ENCODE measurements at regions not wholly inside any gene's neighbourhood (a gene's known extent, or its start where the extent isn't known, plus 50 kb on each side); places are given as distances from the start of the nearest gene placed in this dataset.

DNA sequence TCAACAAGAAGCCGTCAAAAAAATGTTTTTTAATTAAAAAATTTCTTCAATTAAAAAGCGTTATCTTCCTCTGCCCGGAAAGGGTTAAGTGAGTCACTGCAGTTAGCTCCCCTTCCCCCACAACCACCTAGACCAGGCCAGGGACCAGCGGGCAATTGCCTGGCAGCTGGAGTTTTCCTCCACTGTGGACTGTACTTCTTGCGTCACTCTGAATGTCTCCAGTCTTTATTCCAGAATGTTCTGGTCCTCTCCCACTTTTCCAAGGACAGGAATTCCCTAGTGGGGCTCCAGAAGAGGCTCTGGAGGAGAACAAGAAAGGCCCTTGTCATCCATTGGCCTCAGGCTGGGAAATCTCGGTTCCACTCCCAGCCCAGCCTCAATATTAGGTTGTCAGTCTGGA lies 114.0 kb downstream of the C9orf50 start:
- DNase-seq, result no peak

DNA sequence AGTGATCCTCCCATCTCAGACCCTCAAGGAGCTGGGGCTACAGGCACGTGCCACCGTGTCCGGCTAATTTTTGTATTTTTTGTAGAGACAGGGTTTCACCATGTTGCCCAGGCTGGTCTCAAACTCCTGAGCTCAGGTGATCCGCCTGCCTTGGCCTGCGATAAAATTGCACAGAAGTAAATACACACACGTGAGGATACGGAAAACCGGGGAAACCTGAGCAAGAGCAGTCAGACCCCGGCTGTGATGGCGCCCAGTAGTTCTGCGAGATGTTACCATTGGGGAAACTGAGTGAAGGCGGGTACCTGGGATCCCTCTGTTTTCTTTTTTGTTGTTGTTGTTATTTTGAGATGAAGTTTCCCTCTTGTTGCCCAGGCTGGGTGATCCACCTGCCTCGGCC lies 114.9 kb downstream of the C9orf50 start:
- DNase-seq, result no peak

DNA sequence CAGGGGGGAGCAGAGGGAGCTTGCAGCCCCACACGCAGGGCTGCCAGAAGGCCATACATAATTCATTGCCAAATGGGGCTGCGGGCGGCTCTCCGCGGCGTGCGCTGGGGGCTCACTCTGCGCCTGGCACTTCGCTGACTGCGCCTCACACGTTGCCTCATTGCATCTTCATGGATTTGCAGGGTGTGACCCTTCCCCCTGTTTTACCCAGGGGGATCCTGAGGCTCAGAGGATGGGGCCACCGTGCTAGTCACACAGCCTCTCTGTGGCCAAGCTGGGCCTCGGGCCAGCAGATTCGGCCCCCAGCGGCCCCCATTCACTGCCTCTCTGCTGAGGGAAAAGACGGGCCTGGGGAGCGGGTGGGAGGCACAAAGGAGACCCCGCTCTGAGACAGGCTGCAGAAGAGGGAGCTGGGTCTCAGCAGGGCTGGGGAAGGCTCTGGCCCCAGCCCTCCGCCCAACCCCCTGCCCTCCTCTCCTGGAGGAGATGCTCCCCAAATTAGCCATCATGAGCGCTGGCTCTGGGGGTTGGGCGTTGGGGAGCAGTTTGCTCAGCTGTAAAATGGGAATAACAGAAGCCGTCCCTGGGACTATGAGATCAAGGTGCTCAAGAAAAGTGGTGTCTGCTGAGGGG lies 115.5 kb downstream of the C9orf50 start:
- DNase-seq, result no peak

DNA sequence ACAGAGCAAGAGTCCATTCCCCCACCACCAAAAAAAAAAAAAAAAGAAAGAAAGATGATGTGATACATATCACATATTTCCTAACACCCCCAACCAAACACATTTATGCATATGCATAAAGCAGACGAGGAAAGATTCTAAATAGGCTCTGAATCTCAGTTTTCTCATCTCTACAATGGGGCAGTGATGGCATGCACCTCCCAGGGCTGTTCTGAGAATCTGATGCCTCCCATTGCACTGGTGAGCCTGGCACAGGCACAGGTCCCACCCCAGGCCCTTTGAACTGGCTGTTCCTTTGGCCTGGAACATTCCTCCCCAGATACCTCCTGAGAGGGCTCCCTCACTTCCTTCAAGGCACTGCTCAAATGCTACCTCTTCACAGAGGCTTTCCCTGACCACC lies 116.5 kb downstream of the C9orf50 start:
- DNase-seq, result no peak

DNA sequence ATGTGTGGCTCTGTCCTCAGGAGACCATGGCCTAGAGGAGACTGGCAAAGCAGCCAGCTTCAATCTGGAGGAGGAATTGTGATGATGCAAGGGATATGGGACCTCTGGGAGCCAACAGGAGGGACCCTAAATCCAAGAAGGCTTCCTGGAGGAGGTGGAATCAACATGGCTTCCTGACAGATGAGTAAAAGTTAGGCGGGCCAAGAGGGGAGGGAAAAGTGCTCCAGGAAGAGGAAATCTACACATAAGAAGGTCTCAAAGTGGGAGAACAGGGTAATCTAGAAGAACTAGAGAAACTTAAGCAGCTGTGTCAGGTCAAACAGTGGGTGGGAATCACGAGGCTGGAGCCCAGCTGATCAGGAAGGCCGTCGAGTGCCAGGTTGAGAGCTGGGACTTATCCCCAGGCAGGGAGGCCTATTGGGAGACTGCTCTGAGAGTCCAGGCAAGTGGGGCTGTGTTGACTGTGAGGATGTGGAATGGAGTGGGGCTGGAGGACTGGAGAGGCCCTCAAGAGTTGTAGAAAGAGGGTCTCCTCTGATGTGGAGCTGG lies 119.1 kb downstream of the C9orf50 start:
- DNase-seq, result no peak

DNA sequence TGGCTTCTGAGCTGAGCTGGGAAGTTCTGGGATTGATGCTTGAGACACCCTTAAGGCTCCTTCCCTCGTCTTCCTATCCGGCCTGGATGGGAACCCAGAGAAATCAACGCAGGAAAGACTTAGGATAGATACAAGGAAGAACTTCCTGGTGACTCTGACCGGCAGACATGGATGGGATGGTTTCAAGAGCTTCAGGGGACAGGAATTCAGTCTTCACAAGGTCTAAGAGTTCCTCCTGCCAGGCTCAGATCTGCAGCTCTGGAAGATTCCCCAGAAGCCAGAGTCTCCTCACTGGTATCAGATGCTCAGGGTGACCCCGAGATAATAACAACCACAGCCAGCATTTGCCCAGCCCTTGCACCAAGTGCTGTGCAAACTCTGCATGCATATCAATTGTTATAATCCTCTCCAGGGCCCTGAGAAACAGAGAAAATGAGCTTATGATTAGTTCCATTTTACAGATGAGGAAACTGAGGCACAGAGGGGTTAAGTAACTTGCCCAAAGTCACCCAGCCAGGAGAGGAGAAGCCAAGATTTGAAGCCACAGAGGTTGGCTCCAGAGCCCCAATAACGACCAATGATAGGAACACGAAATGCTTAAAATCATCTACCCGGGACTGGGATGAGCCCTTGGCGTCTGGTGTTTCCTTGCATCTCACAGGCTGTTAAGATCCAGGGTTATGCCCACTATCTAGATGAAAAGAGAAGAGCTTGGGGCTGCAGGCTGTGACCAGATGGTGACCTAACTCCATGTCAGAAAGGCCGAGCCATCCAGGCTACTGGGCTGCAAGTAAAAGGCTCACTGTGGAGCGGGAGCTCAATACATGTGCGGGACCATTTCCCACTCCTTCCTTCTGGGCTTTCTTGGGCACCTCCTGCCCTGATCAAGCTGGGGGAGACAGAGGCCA lies 119.8 kb downstream of the C9orf50 start:
- no peak for DNase-seq

DNA sequence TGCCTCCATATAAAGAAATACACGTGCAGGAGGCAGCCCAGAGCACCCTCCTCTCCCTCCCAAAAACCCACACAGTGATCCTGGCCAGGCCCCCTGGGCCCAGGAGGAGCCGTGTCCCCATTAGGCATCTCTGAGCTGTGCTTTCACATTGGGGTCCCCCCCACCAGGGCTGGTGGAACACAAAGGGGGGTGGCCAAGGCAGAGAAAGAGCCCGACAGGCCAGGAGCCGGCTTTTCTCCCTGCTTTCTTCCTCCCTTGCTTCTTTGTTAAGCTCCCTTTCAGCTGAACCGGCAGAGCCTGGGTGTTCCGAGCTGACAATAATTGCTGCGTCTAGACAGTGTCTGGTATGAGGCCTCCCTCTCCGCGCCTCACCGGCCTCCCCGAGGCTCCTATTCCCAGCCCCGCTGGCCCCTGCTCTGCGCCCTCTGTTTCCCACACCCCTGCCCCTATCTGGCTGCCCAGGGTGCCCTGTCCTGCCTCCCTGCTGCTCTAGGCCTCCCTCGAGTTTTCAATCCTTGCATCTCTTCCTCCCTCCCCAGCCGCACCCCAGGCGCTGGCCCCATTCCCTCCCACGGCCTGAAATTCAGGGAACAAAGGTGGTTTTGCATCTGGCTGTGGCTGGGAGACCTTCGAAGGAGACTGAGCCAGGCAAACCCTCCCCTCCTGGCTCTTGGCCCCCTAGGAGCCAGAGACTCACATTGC lies 120.6 kb downstream of the C9orf50 start:
- peak in 13 of 56 donors; percentile 24 to 65 (median 44) for DNase-seq

DNA sequence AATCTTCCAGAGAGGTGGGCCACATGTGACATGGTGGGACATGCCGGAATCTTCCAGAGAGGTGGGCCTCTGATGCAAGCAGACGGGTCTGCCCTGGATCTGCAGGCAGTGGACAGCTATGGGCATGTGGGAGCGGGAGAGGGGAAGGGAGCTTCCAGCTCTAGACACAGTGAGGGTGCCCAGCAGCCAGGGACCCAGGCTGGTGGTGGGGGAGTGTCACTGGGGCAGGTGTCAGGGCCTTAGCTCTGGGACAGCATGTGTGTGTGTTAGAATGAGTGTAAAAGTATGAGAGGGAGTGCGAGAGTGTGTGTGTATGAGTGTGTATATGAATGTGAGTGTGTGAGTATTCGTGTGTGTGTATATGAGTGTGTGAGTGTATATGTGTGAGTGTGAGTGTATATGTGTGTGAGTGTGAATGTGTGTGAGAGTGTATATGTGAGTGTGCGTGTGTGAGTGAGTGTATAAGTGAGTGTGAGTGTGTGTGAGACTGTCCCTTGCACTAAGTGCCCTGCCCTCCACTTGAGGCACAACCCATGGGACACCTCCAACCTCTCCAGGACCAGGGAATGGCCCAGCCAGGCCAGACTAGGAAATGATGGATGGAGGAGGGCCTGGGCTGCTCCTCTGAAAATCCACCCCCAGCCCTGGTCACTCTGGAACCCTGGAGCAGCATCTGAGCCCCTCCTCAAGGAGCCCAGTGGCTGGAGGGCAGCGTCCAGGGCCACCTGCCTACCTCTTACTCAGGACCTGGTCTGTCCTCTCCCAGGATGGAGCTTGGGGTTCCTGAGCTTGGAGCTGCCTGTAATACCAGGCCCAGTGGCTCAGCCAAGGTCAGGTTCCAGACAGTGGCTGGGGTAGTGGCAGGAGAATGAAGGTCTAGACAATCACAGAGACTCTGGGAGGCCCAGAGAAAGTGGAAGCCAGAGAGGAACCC lies 122.2 kb downstream of the C9orf50 start:
- no peak for DNase-seq

DNA sequence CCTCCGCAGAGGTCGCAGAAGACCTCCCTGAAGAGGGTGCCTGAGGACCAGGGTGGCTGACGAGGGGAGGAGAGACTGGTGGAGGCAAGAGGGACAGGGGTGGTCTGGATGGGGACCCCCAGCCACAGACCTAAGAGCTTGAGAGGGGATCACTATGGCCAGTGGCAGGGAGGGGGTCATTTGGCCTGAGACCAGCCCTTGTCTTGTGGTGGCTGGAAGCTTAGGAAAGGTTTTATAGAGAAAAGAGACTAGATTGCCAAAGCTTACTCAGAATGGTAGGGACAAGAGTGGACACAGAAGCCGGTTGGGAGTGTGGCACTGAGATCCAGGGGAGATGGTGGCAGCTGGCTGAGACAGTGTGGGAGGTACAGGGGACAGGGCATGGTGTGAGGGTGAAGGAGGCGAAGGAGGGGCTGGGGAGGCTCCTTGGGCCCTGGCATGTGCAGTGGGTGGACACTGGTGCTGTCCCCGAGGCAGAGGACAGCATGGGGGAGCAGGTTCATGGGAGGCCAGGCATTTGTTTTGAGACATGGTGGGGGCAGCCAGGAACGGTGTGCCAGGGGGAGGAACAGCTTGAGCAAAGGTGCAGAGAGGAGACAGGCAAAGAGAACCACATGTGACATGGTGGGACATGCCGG lies 123.0 kb downstream of the C9orf50 start:
- no peak for DNase-seq

DNA sequence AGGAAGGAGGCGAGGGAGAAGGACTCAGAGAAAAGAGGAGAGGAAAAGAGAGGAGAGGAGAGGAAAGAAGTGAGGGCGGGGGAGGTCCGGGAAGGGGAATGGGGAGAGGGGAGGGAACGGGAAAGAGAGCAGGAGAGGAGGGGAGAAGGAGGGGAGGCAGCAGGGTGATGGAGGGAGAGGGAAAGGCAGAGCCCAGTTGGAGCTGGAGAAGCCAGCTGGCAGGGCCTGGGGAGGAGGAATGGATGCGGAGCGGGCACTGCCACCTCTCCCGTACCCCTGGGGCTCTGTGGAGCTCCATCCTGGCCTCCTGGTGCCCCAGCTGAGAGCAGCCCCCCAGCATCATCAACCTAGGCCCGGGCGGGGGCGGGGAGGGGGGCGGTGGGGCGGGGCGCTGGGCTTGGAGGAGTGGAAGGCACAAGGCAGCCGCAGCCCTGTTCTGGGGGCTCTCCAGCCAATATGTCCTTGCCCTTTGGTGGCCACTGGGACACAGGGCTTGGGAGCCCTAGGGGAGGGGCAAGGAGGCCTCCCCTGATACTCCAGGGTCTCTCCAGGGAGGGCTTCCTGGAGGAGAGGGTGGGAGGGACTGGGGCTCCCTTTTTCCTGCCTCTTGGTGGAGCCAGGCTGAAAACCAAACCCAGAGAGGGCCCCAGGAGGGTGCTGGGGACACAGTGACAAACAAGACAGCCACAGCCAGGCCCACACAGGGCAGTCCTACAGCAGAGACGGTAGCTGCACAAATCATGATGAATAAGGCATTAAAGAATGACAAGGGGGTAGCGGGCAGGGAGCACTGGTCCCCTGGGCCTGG lies 123.7 kb downstream of the C9orf50 start:
- DNase-seq, result peak in 35 of 56 donors; percentile 63 to 95 (median 77)

DNA sequence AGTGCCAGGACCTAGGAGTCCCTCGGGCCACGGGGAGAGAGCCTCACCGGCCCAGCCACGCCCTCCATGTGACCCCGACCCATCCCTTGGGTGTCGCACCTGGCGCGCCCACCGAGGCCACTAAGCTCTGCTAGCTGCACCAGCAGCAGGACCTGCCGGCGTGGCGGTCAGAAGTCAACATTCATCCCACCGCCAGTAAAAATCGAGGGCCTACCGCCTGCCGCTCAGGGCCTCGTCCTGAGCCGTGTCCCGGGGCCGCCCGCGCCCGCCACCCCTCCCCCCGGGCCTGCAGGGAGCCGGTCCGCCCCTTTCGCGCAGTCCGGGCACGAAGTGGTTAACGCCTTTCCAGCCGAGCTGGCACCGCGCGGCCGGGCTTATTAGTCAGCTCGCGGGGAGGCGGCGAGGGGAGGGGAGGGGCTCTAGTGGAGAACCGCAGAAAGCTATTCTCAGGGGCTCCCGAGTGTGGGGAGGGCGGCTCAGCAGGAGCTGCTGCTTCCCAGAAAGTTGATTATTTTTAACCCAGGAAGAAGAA lies 124.4 kb downstream of the C9orf50 start:
- peak in 54 of 56 donors; percentile 66 to 96 (median 89) for DNase-seq

DNA sequence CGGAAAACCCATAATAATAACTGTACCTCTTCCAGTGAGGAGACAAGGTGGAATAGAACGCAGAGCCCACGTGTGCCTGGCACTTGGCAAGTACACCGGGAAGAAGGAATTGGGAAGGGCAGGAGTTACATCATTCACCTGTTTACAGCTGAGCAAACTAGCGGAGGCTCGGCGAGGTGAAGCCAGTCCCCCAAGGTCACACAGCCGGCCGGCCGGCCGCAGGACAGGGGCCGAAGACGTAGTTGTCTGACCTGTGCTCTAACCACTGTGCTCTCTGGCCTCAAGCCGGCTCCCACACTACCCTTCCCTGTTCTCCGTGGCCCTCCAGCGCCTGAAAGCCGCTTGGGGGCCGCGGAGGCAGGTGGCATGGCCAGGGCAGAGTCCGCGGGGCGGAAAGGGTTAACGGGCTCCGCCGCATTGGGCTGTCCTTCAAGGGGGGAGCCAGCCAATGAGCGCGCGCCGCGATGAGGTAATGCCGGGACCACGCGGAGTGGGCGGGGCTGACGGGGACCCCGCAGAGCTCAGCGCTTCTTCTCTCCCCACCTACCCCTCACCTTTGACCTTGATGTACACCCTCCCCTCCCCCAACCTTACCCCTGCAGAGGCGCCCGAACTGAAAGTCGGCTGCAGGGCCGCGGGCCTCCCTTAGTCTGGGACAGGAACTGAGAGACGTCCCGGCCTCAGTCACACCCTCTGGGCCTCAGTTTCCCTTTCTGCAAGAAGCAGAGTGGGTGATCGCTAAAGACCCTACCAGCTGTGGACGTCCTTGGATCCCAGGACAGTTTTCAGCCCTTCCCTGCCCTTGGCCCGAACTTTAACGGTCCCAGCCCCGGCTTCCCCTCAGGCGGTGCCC lies 125.1 kb downstream of the C9orf50 start:
- peak in 55 of 56 donors; percentile 55 to 98 (median 86) for DNase-seq

DNA sequence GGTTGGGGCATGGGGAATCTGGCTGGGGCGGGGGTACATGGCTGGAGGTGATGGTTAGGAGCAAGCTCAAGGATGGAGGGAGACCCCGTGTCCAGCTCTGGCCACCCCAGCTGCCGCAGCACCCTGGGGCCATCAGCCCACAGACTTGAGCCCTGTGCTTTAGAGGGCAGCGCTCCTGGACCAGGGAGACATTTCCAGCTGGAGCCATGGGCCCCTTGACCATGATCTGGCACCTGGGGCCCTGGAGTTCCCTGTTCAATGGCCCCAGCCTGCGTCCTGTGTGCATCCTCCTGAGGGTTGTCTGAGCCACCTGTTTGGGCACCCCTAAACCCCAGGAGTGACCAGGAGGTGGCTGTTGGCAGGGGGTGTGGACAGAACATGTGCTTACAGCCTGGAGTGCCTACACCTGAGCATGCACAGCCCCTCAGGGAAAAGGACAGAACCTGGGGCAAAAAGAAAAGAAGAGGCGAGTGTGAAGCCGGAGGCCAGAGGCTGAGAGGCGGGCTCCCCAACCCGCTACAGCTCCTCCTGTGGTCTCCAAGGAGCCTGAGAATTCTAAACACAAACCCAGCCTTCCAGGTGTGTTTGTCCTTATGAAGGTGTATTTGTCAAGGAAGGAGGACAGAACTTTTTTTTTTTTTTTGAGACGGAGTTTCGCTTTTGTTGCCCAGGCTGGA lies 126.7 kb downstream of the C9orf50 start:
- no peak for DNase-seq

DNA sequence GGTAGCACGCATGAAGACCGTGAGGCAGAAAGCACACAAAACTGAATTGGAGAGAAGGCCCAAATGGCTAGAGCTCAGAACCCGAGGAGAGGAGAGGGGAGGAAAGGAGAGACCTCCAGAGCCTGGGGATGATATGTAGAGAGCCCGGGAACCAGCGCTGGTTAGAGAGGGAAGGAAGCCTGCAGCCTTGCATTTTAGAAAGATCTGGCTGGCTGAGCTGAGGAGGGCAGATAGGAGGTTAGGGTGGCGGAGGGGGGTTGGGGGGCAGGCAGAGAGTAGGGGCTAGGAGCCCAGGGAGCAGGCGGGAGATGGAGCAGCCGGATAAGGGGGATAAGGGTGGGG lies 127.2 kb downstream of the C9orf50 start:
- DNase-seq, result no peak

DNA sequence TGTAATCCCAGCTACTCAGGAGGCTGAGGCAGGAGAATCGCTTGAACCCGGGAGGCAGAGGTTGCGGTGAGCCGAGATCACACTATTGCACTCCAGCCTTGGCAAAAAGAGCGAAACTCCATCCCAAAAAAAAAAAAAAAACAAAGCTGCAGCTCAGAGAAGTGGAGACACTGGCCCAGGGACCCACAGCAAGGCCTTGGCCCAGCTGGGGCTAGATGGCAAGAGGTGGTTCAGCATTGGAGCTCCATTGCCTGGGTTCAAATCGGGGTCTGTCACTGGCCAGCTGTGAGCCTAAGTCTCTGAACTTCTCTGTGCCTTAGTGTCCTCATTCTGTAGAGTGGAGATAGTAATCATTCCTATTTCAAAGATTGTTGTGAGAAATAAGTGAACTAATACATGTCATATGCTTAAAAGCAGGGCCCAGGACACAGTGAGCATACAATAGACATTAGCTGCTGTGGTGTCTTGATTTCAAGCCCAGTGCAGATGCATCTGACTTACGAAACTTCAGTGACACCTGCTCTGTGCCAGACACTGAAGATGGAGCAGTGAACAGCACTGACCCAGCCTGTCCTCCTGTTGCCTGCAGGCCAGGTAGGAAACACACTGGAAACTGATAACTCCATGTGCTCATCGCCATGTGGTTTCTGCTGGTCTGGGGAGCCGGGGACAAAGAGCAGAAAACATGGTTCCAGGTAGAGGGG lies 127.7 kb downstream of the C9orf50 start:
- DNase-seq, result no peak

DNA sequence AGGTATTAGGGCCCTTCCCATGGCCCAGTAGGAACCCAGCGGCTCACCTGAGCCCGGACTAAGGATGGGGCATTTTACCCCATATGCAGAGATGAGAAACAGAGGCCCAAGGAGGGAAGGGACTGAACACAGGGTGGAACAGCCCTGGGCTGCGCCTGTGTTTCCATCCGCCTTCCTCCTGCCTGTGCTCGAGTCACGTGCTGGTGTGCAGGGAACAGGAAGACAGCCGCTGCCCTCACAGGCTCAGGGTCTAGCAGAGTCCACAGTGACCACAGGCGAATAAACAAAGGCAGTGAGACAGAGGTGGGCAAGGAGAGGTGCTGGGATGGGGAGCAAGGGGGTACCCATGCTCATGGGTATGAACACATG lies 129.4 kb downstream of the C9orf50 start:
- DNase-seq, result peak in 6 of 56 donors; percentile 15 to 28 (median 20)
